GM12874 (cell line): ENCODE measurements at regions not wholly inside any gene's neighbourhood (a gene's known extent, or its start where the extent isn't known, plus 50 kb on each side); places are given as distances from the start of the nearest gene placed in this dataset.

Source experiments
- TF ChIP-seq, protein P1 (sequence below): IDR thresholded peaks from 2 replicates; pipeline ENCODE4 v1.5.1; 2011; ENCODE audit warnings: low read depth, mild to moderate bottlenecking, control low read depth, low read length, moderate library complexity; ENCODE audit not compliant: insufficient read depth

DNA sequence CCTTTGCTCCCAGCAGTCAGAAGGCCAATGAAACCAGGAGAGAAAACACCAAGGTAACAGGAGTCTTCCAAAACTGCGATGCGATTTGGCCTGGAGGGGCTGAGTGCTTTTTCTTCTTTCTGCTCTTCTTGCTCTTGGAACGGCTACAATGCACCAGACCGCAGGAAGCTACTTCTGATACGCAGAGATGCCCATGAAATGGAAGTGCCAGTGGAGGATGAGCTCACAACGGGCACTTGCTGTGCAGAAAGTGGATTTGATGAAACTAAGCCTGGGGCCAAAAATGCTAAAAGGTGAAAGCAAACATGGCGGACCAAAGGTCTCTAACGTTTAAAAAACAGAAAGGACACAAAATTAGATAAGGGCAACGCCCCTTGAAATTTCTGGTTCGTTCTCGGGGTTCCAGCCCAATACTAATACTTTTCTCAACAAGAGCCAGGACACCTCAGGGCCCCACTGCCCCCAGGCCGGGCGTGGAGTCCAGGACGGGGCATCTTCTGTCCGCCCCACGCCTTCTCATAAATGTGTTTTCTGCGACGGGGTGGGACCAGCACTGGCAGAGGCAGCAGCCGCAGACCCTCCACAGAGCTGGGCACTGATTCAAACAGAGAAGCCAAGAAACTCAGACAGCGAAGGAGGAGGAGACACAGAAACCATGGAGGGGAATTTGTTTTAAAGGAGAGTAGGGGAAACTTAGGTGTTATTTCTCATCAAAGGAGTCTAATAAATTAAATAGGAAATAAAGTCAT, 101.3 kb downstream of the CRYAA start:
- TF ChIP-seq, protein P1, sequence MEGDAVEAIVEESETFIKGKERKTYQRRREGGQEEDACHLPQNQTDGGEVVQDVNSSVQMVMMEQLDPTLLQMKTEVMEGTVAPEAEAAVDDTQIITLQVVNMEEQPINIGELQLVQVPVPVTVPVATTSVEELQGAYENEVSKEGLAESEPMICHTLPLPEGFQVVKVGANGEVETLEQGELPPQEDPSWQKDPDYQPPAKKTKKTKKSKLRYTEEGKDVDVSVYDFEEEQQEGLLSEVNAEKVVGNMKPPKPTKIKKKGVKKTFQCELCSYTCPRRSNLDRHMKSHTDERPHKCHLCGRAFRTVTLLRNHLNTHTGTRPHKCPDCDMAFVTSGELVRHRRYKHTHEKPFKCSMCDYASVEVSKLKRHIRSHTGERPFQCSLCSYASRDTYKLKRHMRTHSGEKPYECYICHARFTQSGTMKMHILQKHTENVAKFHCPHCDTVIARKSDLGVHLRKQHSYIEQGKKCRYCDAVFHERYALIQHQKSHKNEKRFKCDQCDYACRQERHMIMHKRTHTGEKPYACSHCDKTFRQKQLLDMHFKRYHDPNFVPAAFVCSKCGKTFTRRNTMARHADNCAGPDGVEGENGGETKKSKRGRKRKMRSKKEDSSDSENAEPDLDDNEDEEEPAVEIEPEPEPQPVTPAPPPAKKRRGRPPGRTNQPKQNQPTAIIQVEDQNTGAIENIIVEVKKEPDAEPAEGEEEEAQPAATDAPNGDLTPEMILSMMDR: no peak

DNA sequence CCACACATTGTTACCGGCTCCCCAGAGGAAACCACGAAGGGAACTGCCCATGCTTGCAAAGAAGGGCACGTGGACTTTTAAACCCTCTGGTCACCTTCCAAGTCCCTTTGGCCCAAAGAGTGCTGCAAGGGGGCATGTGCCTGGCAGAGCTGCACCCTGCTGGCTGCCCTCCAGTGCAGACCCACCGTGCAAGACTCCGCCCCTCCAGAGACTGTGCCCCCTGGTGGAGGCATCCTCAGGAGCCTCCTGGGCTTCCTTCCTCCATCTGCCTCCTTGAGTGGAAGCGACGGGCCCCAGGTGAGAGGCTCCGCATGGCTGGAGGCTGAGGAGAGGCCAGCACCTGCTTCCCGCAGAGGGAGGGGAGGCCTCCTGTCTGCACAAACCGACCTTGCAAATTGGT, 100.6 kb downstream of the CRYAA start:
- TF ChIP-seq, protein P1: peak; percentile 44

DNA sequence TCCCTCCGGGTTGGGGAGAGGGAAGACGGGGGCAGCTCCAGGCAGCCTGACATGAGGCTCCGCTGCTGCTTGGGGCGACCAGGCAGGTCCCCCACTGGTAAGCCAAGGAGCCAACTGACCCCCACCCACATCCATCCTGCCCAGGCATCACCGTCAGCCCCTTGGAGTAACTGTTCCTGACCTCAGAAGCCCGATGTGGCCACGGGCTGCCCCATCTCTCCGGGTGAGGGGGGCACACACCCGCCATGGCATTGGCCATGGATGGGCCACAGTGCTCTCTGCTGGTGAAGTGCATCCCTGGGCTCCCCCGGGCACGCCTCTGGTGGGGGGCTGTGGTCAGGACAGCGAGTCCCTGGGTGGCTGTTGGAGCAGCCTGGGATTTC, 100.0 kb downstream of the CRYAA start:
- TF ChIP-seq, protein P1: no peak

DNA sequence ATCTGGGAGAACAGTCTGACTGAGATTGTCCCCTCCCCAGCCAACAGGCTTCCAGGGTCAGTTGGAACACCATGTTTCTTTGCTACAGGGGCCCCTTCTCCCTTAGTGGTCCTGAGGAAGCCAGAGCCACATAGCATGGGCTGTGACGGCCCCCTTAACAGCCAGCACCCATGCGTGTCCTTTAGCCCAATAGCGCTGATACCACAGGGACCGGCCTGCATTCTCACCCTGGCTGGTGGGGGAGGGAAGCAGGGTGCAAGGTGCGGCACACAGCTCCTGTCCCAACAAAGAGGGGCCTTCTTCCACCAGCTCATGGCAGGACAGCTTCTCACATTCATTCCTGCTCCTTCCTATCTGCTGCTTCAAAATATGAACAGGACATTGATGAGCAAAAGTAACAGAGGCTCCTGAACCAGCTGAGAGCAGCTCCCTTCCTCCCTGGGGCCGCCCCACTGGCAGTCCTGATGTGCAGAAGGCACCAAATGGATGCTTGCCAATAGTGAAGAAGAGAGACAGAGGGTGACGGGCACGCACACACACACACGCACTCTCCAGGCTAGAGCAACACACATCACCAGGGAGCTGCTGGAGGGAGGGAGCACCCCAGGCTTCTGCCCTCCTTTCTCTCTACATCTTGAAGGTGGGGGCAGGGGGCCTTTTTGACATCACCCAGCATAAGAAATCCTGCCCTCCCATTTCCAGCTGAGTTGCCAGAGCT, 99.4 kb downstream of the CRYAA start:
- TF ChIP-seq, protein P1: no peak

DNA sequence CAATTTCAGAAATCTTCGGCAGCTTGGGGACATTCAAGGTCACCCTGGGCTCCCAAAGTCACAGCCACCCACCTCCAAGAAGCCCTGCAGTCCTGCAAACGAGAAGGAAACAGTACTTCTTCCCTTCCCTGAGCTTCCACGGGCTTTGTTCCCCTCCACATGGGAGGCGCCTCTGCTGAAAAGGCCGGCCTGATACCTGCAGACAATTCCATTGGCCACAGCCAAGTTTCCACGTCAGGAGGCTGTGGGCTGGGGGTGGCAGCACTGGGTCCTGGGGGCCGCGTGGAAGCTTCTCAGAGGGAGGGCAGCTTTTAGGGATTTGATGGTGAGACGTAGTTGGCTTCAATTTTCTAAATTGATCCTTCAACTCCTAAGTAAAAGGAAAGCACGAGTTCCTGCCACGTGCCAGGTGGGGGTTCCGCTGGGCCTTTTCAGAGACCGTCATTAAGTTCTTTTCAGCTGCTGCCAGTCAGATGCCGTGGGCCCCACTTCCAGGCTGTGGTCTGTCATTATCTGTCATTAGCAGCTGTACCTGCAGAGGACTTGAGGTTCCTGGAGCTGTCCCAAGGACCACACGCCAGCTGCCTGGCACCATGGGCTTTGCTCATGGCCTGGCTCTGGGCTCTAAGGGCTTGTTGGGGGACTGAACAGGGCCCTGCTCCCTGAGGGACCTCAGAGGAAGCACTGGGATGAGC, 98.7 kb downstream of the CRYAA start:
- TF ChIP-seq, protein P1: no peak

DNA sequence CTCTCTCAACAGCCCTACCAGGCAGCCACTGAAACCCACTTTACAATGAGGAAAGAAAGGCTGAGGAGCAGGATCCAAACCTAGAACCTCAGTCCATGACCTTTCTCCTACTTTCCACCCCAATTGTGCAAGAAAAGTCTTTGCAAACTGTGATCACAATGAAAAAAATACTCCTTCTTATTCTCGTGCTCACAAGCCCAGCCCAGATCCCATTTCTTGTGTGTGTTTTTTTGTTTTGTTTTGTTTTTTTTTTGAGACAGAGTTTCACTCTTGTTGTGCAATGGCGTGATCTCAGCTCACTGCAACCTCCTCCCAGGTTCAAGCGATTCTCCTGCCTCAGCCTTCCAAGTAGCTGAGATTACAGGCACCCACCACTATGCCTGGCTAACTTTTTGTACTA, 97.7 kb downstream of the CRYAA start:
- TF ChIP-seq, protein P1: no peak

DNA sequence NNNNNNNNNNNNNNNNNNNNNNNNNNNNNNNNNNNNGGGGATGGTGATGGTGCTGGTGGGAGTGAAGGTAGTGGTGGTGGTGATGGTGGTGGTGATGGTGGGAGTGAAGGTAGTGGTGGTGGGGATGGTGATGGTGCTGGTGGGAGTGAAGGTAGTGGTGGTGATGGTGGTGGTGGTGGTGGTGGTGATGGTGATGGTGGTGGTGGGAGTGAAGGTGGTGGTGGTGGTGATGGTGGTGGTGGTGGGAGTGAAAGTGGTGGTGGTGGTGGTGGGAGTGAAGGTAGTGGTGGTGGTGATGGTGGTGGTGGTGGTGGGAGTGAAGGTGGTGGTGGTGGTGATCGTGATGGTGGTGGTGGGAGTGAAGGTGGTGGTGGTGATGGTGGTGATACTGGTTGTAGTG, 93.6 kb downstream of the CRYAA start:
- TF ChIP-seq, protein P1: no peak
